ENCODE measurements at regions not wholly inside any gene's neighbourhood (a gene's known extent, or its start where the extent isn't known, plus 50 kb on each side); places are given as distances from the start of the nearest gene placed in this dataset.
"Not testable (repeated sequence)": the region's sequence is repeated elsewhere in the genome, so short reads cannot be mapped to it uniquely, and the experiment has no call there.

DNA sequence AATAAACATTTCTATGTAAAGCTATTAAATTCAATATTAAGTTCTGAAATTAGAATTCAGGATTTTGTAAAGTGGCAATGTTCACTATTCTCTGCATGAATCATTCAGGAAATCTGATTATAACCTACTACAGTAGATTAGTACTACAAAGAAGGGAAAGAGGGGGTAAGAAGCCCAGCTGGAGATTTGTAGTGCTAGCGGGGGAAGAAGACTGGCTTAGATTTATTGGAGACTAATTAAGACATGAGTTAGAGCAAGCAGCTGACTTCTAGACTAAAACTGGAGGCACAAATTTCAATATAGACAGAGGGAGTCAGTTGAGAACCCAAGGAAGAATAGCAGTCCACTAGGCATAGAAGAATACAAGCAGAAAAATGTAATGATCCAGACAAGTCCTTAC is 55.8 kb upstream of the SETMAR start:
- CTCF ChIA-PET = interaction anchor here (0.6 to 0.7 kb wide), 2 partner anchors 13 to 32 kb away, joined by 3 read pairs; no protein-coding TSS in a partner anchor
- no peak overlapping the region for H3K4me3 Mint-ChIP-seq
- H3K36me3 Mint-ChIP-seq (ENCODE audit: low read depth) = no peaks in the 10 kb centered on the region
- H3K9me3 Mint-ChIP-seq = no peaks in the 10 kb centered on the region
- no peak overlapping the region for H3K27ac Mint-ChIP-seq
- H3K27me3 Mint-ChIP-seq (ENCODE audit: low read depth) = no peaks in the 10 kb centered on the region
- peaks cover 2% of the 10 kb centered on the region for H3K4me1 Mint-ChIP-seq (ENCODE audit: low read depth)
- no peak for DNase-seq
- intact Hi-C loops (cut with micrococcal nuclease) = no loop called here

DNA sequence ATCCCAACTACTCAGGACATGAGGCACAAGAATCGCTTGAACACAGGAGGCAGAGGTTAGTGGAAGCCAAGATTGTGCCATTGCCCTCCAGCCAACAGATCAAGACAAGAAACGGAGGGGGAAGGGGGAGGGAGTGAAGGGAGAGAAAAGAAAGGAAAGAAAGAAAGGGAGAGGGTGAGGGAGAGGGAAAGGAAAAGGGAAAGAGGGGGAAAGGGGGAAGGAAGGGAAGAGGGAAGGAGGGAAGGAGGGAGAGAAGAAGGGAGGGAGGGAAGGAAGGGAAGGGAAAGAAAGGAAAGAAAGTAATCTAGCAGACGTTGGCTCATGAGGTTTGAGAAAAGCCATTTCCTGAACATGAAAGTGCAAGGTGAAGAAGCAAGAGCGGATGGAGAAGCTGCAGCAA is 53.1 kb upstream of the SETMAR start:
- Mint-ChIP-seq H3K27me3 (ENCODE audit: low read depth) (no peaks in the 10 kb centered on the region), H3K4me1 (ENCODE audit: low read depth) (peaks cover 2% of the 10 kb centered on the region), H3K4me3 (no peak overlapping the region), H3K36me3 (ENCODE audit: low read depth) (no peaks in the 10 kb centered on the region), H3K27ac (no peak overlapping the region), H3K9me3 (no peaks in the 10 kb centered on the region)
- no peak for DNase-seq
- intact Hi-C loops (cut with micrococcal nuclease) = no loop called here
- CTCF ChIA-PET = no interaction called here

- CTCF ChIA-PET = interaction anchor here (2.2 kb wide), 1 partner anchor 20 kb away, joined by 8 read pairs; no protein-coding TSS in a partner anchor
- H3K27me3 Mint-ChIP-seq (ENCODE audit: low read depth) = no peaks in the 10 kb centered on the region
- intact Hi-C loops (cut with micrococcal nuclease) = no loop called here
- no peaks in the 10 kb centered on the region for H3K9me3 Mint-ChIP-seq
- no peak overlapping the region for H3K27ac Mint-ChIP-seq
- H3K4me3 Mint-ChIP-seq = no peak overlapping the region
- peaks cover 2% of the 10 kb centered on the region for H3K4me1 Mint-ChIP-seq (ENCODE audit: low read depth)
- no peaks in the 10 kb centered on the region for H3K36me3 Mint-ChIP-seq (ENCODE audit: low read depth)
- DNase-seq = no peak
Observed at GRCh38 chr3:4251412-4251811, 51.8 kb upstream of the SETMAR start.

GRCh38 chr3:4253072-4253832 is 49.9 kb upstream of the SETMAR start:
- H3K27me3 Mint-ChIP-seq (ENCODE audit: low read depth) = not testable (repeated sequence)

More at GRCh38 chr3:4253072-4253832, 49.9 kb upstream of the SETMAR start:
- intact Hi-C loops (cut with micrococcal nuclease); H3K4me3 Mint-ChIP-seq; H3K27ac Mint-ChIP-seq; H3K9me3 Mint-ChIP-seq; DNase-seq; H3K36me3 Mint-ChIP-seq (ENCODE audit: low read depth); H3K4me1 Mint-ChIP-seq (ENCODE audit: low read depth); CTCF ChIA-PET: not testable (repeated sequence)

Data from activated naive CD4-positive, alpha-beta T cell treated with anti-CD3 and anti-CD28 coated beads for 36 hours (primary cell).